ENCODE measurements at regions not wholly inside any gene's neighbourhood (a gene's known extent, or its start where the extent isn't known, plus 50 kb on each side); places are given as distances from the start of the nearest gene placed in this dataset.

- TF ChIP-seq ZSCAN30 (tag by site-specific recombination; IDR thresholded peaks at IDR 0.05) = no peak
- TF ChIP-seq ELK4 (IDR thresholded peaks at IDR 0.05; ENCODE audit: borderline replicate concordance, low read depth, low read length) = no peak
- TF ChIP-seq ZNF626 (tag by site-specific recombination; IDR thresholded peaks at IDR 0.05) = no peak
- TF ChIP-seq ZBTB26 (tag by site-specific recombination; optimal IDR thresholded peaks at IDR 0.05) = no peak
- no peak for TF ChIP-seq BCL6B (tag by site-specific recombination; IDR thresholded peaks at IDR 0.05)
- no peak for TF ChIP-seq CTCF (tag by site-specific recombination; IDR thresholded peaks at IDR 0.05)
- no peak for TF ChIP-seq ZNF223 (tag by site-specific recombination; IDR thresholded peaks at IDR 0.05)
- TF ChIP-seq ZNF184 (tag by site-specific recombination; IDR thresholded peaks at IDR 0.05) = no peak
These were observed 55.4 kb upstream of the FOXQ1 start for GRCh38 chr6:1256435-1257008.
